ENCODE measurements at regions not wholly inside any gene's neighbourhood (a gene's known extent, or its start where the extent isn't known, plus 50 kb on each side); places are given as distances from the start of the nearest gene placed in this dataset.

- H3K4me2 ChIP-seq (ENCODE audit: control insufficient read depth, extremely low read depth, insufficient read depth, low read depth, low read length): no peak overlapping the region
- no peaks in the 10 kb centered on the region for H3K4me1 ChIP-seq (ENCODE audit: control insufficient read depth, extremely low read depth, insufficient read depth, low read length)
- dilution Hi-C loops (cut with MboI; ENCODE audit: extremely low pct_ligation_motif_present, low sequenced_read_pairs): no loop called here
- H3K79me2 ChIP-seq (ENCODE audit: control insufficient read depth, insufficient read depth, low read length): no peaks in the 10 kb centered on the region
- no peaks in the 10 kb centered on the region for H3K36me3 ChIP-seq (ENCODE audit: control insufficient read depth in 2 of 2, extremely low read depth in 1 of 2, insufficient read depth in 2 of 2, low read length in 2 of 2)
- no peaks in the 10 kb centered on the region for H3K27me3 ChIP-seq (ENCODE audit: control insufficient read depth, extremely low read depth, insufficient read depth, low read length)
- H3K9me1 ChIP-seq (ENCODE audit: control insufficient read depth, extremely low read depth, insufficient read depth, low read length): no peaks in the 10 kb centered on the region
- H3K4me3 ChIP-seq (ENCODE audit: control insufficient read depth in 2 of 3, extremely low read depth in 1 of 3, insufficient read depth in 2 of 3, low read depth in 1 of 3, low read length in 3 of 3): no peak overlapping the region
- H3K27ac ChIP-seq (ENCODE audit: control insufficient read depth, insufficient read depth, low read length): no peak overlapping the region
- no peaks in the 10 kb centered on the region for H3K9me3 ChIP-seq (ENCODE audit: control insufficient read depth, low read depth, low read length)
- no peaks in the 10 kb centered on the region for H4K20me1 ChIP-seq (ENCODE audit: control insufficient read depth, extremely low read depth, insufficient read depth, low read length)
- no peak overlapping the region for H2AFZ ChIP-seq (ENCODE audit: control insufficient read depth, low read length)
- FAIRE-seq (no peak), DNase-seq (ENCODE audit: low read depth, low spot score) (no peak)
- H3K9ac ChIP-seq (ENCODE audit: control insufficient read depth, extremely low read depth, insufficient read depth, low read length): no peak overlapping the region
- no peak for TF ChIP-seq EZH2 (IDR thresholded peaks at IDR 0.05; ENCODE audit: low read length)
- no peak for TF ChIP-seq CTCF (optimal IDR thresholded peaks at IDR 0.05 in 1 of 3, IDR thresholded peaks at IDR 0.05 in 1 of 3, conservative IDR thresholded peaks at IDR 0.05 in 1 of 3; ENCODE audit: extremely low read depth in 1 of 3, insufficient read depth in 2 of 3, low read length in 3 of 3)
Observed at GRCh38 chr6:16928387-16928786, 167.1 kb upstream of the ATXN1 start.

GRCh38 chr6:16927205-16927604 is 165.9 kb upstream of the ATXN1 start:
- H3K27me3 ChIP-seq (ENCODE audit: control insufficient read depth, extremely low read depth, insufficient read depth, low read length): no peaks in the 10 kb centered on the region
- no peaks in the 10 kb centered on the region for H3K36me3 ChIP-seq (ENCODE audit: control insufficient read depth in 2 of 2, extremely low read depth in 1 of 2, insufficient read depth in 2 of 2, low read length in 2 of 2)
- H3K4me2 ChIP-seq (ENCODE audit: control insufficient read depth, extremely low read depth, insufficient read depth, low read depth, low read length): no peak overlapping the region
- TF ChIP-seq EZH2 (IDR thresholded peaks at IDR 0.05; ENCODE audit: low read length): no peak
- TF ChIP-seq CTCF (optimal IDR thresholded peaks at IDR 0.05 in 1 of 3, IDR thresholded peaks at IDR 0.05 in 1 of 3, conservative IDR thresholded peaks at IDR 0.05 in 1 of 3; ENCODE audit: extremely low read depth in 1 of 3, insufficient read depth in 2 of 3, low read length in 3 of 3): no peak
- H3K79me2 ChIP-seq (ENCODE audit: control insufficient read depth, insufficient read depth, low read length): no peaks in the 10 kb centered on the region
- no peaks in the 10 kb centered on the region for H3K4me1 ChIP-seq (ENCODE audit: control insufficient read depth, extremely low read depth, insufficient read depth, low read length)
- dilution Hi-C loops (cut with MboI; ENCODE audit: extremely low pct_ligation_motif_present, low sequenced_read_pairs): no loop called here
- no peak overlapping the region for H3K27ac ChIP-seq (ENCODE audit: control insufficient read depth, insufficient read depth, low read length)
- no peak for FAIRE-seq
- H3K9me1 ChIP-seq (ENCODE audit: control insufficient read depth, extremely low read depth, insufficient read depth, low read length): no peaks in the 10 kb centered on the region
- DNase-seq (ENCODE audit: low read depth, low spot score): no peak
- H3K9ac ChIP-seq (ENCODE audit: control insufficient read depth, extremely low read depth, insufficient read depth, low read length): no peak overlapping the region
- no peaks in the 10 kb centered on the region for H3K9me3 ChIP-seq (ENCODE audit: control insufficient read depth, low read depth, low read length)
- H4K20me1 ChIP-seq (ENCODE audit: control insufficient read depth, extremely low read depth, insufficient read depth, low read length): no peaks in the 10 kb centered on the region
- H2AFZ ChIP-seq (ENCODE audit: control insufficient read depth, low read length): no peak overlapping the region
- no peak overlapping the region for H3K4me3 ChIP-seq (ENCODE audit: control insufficient read depth in 2 of 3, extremely low read depth in 1 of 3, insufficient read depth in 2 of 3, low read depth in 1 of 3, low read length in 3 of 3)
